ACC112 (cell line): ENCODE measurements at regions not wholly inside any gene's neighbourhood (a gene's known extent, or its start where the extent isn't known, plus 50 kb on each side); places are given as distances from the start of the nearest gene placed in this dataset.

Experiments used
- H2AFZ ChIP-seq: fragments of 200-600 bp; sonication (generic); one replicate; pipeline ENCODE4 v1.6.0; 2017; ENCODE audit warnings: antibody characterized with exemption, low read length; ENCODE audit not compliant: unreplicated experiment
- H3K27ac ChIP-seq: fragments of 200-600 bp; sonication (generic); 2 replicates; pipeline ENCODE4 v1.5.1; 2014; ENCODE audit warnings: low read depth, mild to moderate bottlenecking, antibody characterized with exemption, low read length, moderate library complexity
- H3K27me3 ChIP-seq: fragments of 200-600 bp; sonication (generic); 2 replicates; pipeline ENCODE4 v1.6.1; 2014; ENCODE audit warnings: mild to moderate bottlenecking, antibody characterized with exemption, low read length, moderate library complexity, mixed read lengths; ENCODE audit not compliant: insufficient read depth
- H3K36me3 ChIP-seq: fragments of 200-600 bp; sonication (generic); 2 replicates; pipeline ENCODE4 v1.6.1; 2016; ENCODE audit warnings: mild to moderate bottlenecking, antibody characterized with exemption, low read length, moderate library complexity, mixed read lengths; ENCODE audit not compliant: insufficient read depth
- H3K4me1 ChIP-seq: fragments of 200-600 bp; sonication (generic); one replicate; pipeline ENCODE4 v1.6.1; 2016; ENCODE audit warnings: low read length, mixed read lengths; ENCODE audit not compliant: insufficient read depth, unreplicated experiment, control insufficient read depth
- H3K4me3 ChIP-seq: fragments of 200-600 bp; sonication (generic); 2 replicates; pipeline ENCODE4 v1.5.1; 2014; ENCODE audit warnings: mild to moderate bottlenecking, low read depth, low read length
- H3K79me2 ChIP-seq: fragments of 200-600 bp; sonication (generic); one replicate; pipeline ENCODE4 v1.6.0; 2016; ENCODE audit warnings: low read length; ENCODE audit not compliant: control insufficient read depth, unreplicated experiment, insufficient read depth

GRCh38 chr1:185562461-185563359, 171.5 kb upstream of the HMCN1 start:
- Histone ChIP-seq H3K4me1 (peaks cover 6% of the 10 kb centered on the region), H3K27ac (no peak overlapping the region), H3K4me3 (no peak overlapping the region)

GRCh38 chr1:185561629-185562028, 172.6 kb upstream of the HMCN1 start:
- no peak overlapping the region for H2AFZ ChIP-seq
- H3K4me3 ChIP-seq, result no peak overlapping the region
- H3K79me2 ChIP-seq, result no peaks in the 10 kb centered on the region
- H3K4me1 ChIP-seq, result no peaks in the 10 kb centered on the region
- no peaks in the 10 kb centered on the region for H3K36me3 ChIP-seq
- H3K27ac ChIP-seq, result no peak overlapping the region
- no peaks in the 10 kb centered on the region for H3K27me3 ChIP-seq

More at GRCh38 chr1:185562461-185563359, 171.5 kb upstream of the HMCN1 start:
- H3K79me2 ChIP-seq, result no peaks in the 10 kb centered on the region
- H3K27me3 ChIP-seq, result no peaks in the 10 kb centered on the region
- no peaks in the 10 kb centered on the region for H3K36me3 ChIP-seq
- no peak overlapping the region for H2AFZ ChIP-seq

- H3K79me2 ChIP-seq, result no peaks in the 10 kb centered on the region
- no peak overlapping the region for H2AFZ ChIP-seq
- no peaks in the 10 kb centered on the region for H3K27me3 ChIP-seq
- no peak overlapping the region for H3K27ac ChIP-seq
- H3K4me1 ChIP-seq, result no peaks in the 10 kb centered on the region
- H3K4me3 ChIP-seq, result no peak overlapping the region
- no peaks in the 10 kb centered on the region for H3K36me3 ChIP-seq
Measured at GRCh38 chr1:185560760-185561159, 173.4 kb upstream of the HMCN1 start.

- H3K79me2 ChIP-seq, result no peaks in the 10 kb centered on the region
- H3K27me3 ChIP-seq, result no peaks in the 10 kb centered on the region
- H3K36me3 ChIP-seq, result no peaks in the 10 kb centered on the region
- no peak overlapping the region for H3K4me3 ChIP-seq
- H3K27ac ChIP-seq, result no peak overlapping the region
- H3K4me1 ChIP-seq, result no peaks in the 10 kb centered on the region
- no peak overlapping the region for H2AFZ ChIP-seq
Measured at GRCh38 chr1:185559684-185560331, 174.4 kb upstream of the HMCN1 start.

- Histone ChIP-seq H3K79me2 (no peaks in the 10 kb centered on the region), H3K27ac (no peak overlapping the region)
Measured at GRCh38 chr1:185559151-185559550, 175.0 kb upstream of the HMCN1 start.

GRCh38 chr1:185556561-185556960, 177.6 kb upstream of the HMCN1 start:
- Histone ChIP-seq H3K4me1 (no peaks in the 10 kb centered on the region), H2AFZ (no peak overlapping the region), H3K27me3 (no peaks in the 10 kb centered on the region), H3K4me3 (no peak overlapping the region), H3K27ac (no peak overlapping the region), H3K79me2 (no peaks in the 10 kb centered on the region), H3K36me3 (no peaks in the 10 kb centered on the region)

More at GRCh38 chr1:185559151-185559550, 175.0 kb upstream of the HMCN1 start:
- no peak overlapping the region for H2AFZ ChIP-seq
- H3K4me3 ChIP-seq, result no peak overlapping the region
- H3K36me3 ChIP-seq, result no peaks in the 10 kb centered on the region
- no peaks in the 10 kb centered on the region for H3K27me3 ChIP-seq
- no peaks in the 10 kb centered on the region for H3K4me1 ChIP-seq

- H3K36me3 ChIP-seq, result no peaks in the 10 kb centered on the region
- H2AFZ ChIP-seq, result no peak overlapping the region
- no peaks in the 10 kb centered on the region for H3K4me1 ChIP-seq
- H3K27ac ChIP-seq, result no peak overlapping the region
- H3K27me3 ChIP-seq, result no peaks in the 10 kb centered on the region
- no peak overlapping the region for H3K4me3 ChIP-seq
- no peaks in the 10 kb centered on the region for H3K79me2 ChIP-seq
Measured at GRCh38 chr1:185555743-185556142, 178.4 kb upstream of the HMCN1 start.

- Histone ChIP-seq H2AFZ (no peak overlapping the region), H3K36me3 (no peaks in the 10 kb centered on the region), H3K27me3 (no peaks in the 10 kb centered on the region), H3K4me1 (no peaks in the 10 kb centered on the region), H3K79me2 (no peaks in the 10 kb centered on the region), H3K4me3 (no peak overlapping the region), H3K27ac (no peak overlapping the region)
Measured at GRCh38 chr1:185551008-185551407, 183.2 kb upstream of the HMCN1 start.

GRCh38 chr1:185549906-185550305, 184.3 kb upstream of the HMCN1 start:
- Histone ChIP-seq H3K27me3 (no peaks in the 10 kb centered on the region), H3K36me3 (no peaks in the 10 kb centered on the region), H3K79me2 (no peaks in the 10 kb centered on the region), H2AFZ (no peak overlapping the region), H3K4me1 (no peaks in the 10 kb centered on the region), H3K27ac (no peak overlapping the region), H3K4me3 (no peak overlapping the region)

- H3K27ac ChIP-seq, result no peak overlapping the region
- H2AFZ ChIP-seq, result no peak overlapping the region
- no peaks in the 10 kb centered on the region for H3K79me2 ChIP-seq
- H3K36me3 ChIP-seq, result no peaks in the 10 kb centered on the region
- H3K27me3 ChIP-seq, result no peaks in the 10 kb centered on the region
- H3K4me3 ChIP-seq, result no peak overlapping the region
- H3K4me1 ChIP-seq, result no peaks in the 10 kb centered on the region
Measured at GRCh38 chr1:185546029-185546428, 188.2 kb upstream of the HMCN1 start.

GRCh38 chr1:185541871-185542301, 192.3 kb upstream of the HMCN1 start:
- Histone ChIP-seq H3K36me3 (no peaks in the 10 kb centered on the region), H3K27ac (no peak overlapping the region), H2AFZ (no peak overlapping the region), H3K4me1 (no peaks in the 10 kb centered on the region), H3K79me2 (no peaks in the 10 kb centered on the region), H3K27me3 (no peaks in the 10 kb centered on the region), H3K4me3 (no peak overlapping the region)
